ENCODE measurements at regions not wholly inside any gene's neighbourhood (a gene's known extent, or its start where the extent isn't known, plus 50 kb on each side); places are given as distances from the start of the nearest gene placed in this dataset.

DNA sequence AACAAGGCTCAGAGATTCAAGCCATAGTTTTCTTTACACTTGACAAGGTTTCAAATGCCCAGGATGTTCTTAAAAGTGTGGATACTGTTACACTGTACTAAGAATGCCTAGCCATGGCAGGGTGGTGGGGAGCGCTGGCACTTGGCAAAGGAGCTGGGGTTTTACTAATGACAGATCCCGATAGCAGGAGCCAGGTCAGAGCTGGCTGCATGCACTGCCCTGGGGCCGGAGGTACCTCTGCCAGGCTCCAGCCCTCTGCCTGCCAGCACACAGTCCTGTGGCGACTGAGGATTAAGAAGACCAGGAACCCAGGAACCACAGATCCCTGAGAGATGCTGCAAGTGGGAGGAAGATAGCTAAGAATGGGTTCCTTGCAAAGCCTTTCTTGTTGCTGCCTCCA, 260.3 kb downstream of the ALDH8A1 start:
- TF ChIP-seq CHD2 (IDR thresholded peaks at IDR 0.05; ENCODE audit: low read length, partially characterized antibody): no peak
- no peak for TF ChIP-seq EP300 (IDR thresholded peaks at IDR 0.05)
- no peak for TF ChIP-seq SMC3 (IDR thresholded peaks at IDR 0.05)
- TF ChIP-seq JUNB (IDR thresholded peaks at IDR 0.05): no peak
- TF ChIP-seq CTCF (IDR thresholded peaks at IDR 0.05): no peak
- no peak for TF ChIP-seq RAD21 (conservative IDR thresholded peaks at IDR 0.05 in 1 of 2, IDR thresholded peaks at IDR 0.05 in 1 of 2)
- TF ChIP-seq GATA3 (IDR thresholded peaks at IDR 0.05; ENCODE audit: borderline replicate concordance): no peak
- no peak for TF ChIP-seq CBX2 (IDR thresholded peaks at IDR 0.05; ENCODE audit: borderline replicate concordance, low read depth)
- no peak for TF ChIP-seq POLR2A (IDR thresholded peaks at IDR 0.05; ENCODE audit: low read length)
- no peak for TF ChIP-seq CEBPB (IDR thresholded peaks at IDR 0.05)
- TF ChIP-seq, protein P1, sequence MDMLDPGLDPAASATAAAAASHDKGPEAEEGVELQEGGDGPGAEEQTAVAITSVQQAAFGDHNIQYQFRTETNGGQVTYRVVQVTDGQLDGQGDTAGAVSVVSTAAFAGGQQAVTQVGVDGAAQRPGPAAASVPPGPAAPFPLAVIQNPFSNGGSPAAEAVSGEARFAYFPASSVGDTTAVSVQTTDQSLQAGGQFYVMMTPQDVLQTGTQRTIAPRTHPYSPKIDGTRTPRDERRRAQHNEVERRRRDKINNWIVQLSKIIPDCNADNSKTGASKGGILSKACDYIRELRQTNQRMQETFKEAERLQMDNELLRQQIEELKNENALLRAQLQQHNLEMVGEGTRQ (IDR thresholded peaks at IDR 0.05): no peak
- TF ChIP-seq PHF8 (IDR thresholded peaks at IDR 0.05; ENCODE audit: borderline replicate concordance, low read depth): no peak
- no peak for TF ChIP-seq MYC (IDR thresholded peaks at IDR 0.05; ENCODE audit: borderline replicate concordance, low read length)
- TF ChIP-seq TP53 (CRISPR knock-in tag; IDR thresholded peaks at IDR 0.05): no peak
